ENCODE measurements at regions not wholly inside any gene's neighbourhood (a gene's known extent, or its start where the extent isn't known, plus 50 kb on each side); places are given as distances from the start of the nearest gene placed in this dataset.

DNA sequence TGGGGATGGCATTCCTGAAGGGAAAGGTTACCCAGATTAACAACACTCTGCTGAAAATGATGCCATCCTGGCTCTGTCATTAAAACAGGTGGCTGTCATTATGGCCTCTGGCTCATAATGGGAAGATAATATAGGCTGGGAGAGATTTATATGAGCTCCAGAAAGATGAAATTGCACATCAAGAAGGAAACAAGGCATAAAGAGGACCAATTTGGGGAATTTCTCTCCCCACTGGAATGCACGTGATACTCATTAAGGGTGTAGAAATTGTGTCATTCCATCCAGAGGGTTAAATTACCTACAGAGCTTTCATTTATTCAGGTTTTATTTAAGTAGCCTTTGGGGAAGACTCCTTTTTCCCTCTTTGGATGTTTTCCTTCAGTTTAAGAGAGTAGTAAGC, 71.6 kb upstream of the CELF2 start:
- TF ChIP-seq POLR2A (IDR thresholded peaks at IDR 0.05; ENCODE audit: low read length): no peak
- no peak for TF ChIP-seq GATA1 (IDR thresholded peaks at IDR 0.05; ENCODE audit: low read depth, low read length)
